GM21515 (cell line): ENCODE measurements at regions not wholly inside any gene's neighbourhood (a gene's known extent, or its start where the extent isn't known, plus 50 kb on each side); places are given as distances from the start of the nearest gene placed in this dataset.

Source experiments
- ATAC-seq: cut with Tn5 transposase; IDR thresholded peaks from one replicate; pipeline ENCODE4 v1.9.1; 2021; ENCODE audit not compliant: unreplicated experiment

DNA sequence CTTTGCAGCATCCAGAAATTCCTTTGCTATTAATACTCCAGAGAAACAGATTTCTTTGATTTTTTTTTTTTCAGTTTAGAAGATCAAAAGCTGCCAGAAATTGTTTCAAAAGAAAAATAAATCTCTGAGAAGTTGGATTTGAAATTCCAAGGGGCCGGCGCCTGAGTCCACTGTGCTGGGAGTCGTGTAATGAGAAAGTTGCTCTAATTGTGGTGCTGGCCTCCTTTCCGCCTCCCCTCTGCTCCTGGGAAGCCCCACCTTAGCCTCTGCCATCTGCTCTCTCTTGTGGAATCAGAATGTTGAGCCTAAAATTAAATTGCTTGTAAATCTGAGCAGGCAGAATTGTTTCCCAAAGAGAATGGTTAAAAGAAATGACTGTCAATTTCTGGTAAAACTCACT, 93.3 kb downstream of the EMX2 start:
- no peak for ATAC-seq

- no peak for ATAC-seq
Observed at GRCh38 chr10:117638200-117638599, 95.7 kb downstream of the EMX2 start.

DNA sequence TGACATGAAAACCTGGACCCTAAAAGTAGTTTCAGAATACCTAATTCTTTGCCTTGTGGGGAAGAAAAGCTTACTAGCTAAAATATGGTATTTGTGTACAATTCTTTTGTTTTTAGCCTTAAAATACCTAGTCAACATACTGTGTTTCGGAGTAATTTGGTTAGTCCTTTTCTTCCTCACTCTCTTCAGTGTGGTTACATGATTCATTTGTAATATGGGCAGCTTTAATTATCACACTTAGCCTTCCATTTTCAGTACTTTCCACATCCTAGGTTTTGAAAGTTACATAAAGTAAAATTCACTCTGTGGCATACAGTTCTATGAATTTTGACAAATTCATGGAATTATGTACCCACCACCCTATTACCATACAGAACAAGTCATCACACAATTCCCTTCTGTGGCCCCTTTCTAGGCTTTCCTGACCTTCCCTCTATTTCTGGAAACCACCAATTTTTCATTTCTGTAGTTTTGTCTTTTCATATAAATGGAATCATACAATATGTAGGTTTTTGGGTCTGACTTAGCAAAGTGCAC, 96.2 kb downstream of the EMX2 start:
- ATAC-seq, result no peak

GRCh38 chr10:117640406-117640805, 97.9 kb downstream of the EMX2 start:
- ATAC-seq, result no peak

DNA sequence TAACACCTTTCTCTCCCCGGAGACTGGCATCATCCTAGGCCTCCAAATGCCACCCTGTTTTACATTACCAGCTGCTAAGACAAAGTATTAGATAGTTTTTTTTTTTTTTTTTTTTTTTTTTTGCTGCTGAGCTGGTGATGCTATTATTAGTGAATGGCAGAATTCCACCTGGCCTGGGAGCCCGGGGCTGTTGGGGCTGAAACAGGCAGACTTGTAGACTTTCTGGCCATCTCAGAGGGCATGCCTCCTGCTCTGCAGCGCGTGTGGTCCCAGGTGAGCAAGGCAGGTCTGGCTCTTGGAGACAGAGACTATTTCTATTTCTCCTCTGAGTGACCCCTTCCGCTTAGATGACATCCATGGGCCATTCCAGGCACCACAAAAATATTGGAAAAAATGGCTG, 104.2 kb downstream of the EMX2 start:
- no peak for ATAC-seq

- no peak for ATAC-seq
Observed at GRCh38 chr10:117647306-117647705, 104.8 kb downstream of the EMX2 start.

- ATAC-seq, result no peak
Observed at GRCh38 chr10:117651121-117651520, 108.6 kb downstream of the EMX2 start.

- peak; percentile 25 for ATAC-seq
Observed at GRCh38 chr10:117652228-117653169, 110.0 kb downstream of the EMX2 start.

DNA sequence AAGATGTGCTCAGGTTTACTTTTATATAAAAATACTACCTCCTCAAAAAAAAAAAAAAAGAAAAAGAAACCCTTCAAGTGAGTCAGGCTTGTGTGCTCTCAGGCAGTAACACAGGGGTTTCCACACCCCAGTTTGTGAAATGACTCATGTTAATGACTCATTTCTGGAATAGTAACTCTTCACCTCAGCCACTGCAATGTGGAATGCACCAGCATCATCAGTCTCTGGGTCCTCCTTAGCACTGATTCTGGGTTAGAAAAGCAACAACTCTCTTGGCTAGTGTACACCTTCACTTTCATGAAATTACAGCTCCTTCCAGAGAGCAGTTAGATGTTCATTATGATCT, 110.6 kb downstream of the EMX2 start:
- ATAC-seq, result peak; percentile 83

GRCh38 chr10:117654105-117654504, 111.6 kb downstream of the EMX2 start:
- no peak for ATAC-seq

DNA sequence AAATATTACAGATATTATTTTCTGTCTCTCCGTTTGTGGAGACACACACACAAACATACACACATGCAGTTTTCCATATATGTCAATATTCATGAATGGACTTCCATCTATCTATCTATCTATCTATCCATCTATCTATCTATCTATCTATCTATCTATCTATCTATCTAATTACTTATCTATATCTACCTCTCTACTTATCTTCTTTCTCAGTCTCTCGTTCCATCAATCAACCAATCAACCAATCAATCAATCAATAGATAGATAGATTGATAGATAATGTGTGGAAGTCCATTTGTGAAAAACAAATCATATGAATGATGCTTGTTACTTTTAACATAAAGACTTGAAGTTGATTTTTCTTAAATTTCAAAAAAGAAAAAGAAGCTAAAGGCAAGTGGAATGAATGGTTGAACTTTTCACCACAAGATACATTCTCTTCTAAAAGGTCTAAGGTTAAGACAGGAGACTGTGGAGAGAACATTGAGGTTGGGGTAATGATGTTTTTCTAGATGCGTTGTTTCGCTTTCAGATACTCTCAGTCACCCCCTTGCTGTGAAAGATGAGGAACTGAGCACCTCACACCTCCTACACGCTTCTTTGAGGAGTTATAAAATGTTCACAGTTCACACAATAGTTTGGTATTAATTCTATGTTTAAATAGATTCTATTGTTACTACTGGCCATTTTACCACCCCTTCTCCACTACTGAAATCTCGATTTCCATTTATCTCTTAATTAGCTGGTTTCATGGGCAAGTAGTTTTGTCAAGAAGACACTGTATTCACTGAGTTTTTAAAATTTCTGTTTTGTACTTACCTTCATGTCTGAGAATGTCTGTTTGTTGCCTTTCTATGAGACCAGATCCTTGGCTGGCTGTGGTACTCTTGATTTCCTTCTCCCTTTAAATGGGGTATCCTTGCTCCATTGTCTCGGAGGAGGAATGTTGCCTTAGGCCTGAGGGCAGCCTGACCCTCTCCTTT, 114.1 kb downstream of the EMX2 start:
- ATAC-seq, result peak; percentile 84

GRCh38 chr10:117661316-117661715, 118.8 kb downstream of the EMX2 start:
- ATAC-seq, result no peak

DNA sequence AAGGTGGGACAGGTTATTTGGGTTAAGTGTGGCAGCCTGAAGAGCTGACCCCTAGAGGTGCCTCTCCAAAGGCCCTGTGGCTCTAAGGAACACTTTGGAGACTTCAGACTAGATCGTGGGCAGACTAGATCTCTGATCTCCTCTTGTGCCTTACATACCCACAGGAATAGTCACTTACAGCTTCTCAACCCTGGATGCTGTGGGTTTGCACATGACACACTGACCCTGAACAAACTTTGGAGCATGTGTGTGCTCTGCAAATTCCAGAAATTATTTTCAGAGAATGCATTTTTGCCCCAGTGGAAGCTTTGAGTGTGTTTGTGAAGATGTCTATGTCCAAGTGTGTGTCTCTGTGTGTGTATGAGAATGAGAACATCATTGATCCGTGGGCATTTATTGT, 119.6 kb downstream of the EMX2 start:
- ATAC-seq, result no peak

DNA sequence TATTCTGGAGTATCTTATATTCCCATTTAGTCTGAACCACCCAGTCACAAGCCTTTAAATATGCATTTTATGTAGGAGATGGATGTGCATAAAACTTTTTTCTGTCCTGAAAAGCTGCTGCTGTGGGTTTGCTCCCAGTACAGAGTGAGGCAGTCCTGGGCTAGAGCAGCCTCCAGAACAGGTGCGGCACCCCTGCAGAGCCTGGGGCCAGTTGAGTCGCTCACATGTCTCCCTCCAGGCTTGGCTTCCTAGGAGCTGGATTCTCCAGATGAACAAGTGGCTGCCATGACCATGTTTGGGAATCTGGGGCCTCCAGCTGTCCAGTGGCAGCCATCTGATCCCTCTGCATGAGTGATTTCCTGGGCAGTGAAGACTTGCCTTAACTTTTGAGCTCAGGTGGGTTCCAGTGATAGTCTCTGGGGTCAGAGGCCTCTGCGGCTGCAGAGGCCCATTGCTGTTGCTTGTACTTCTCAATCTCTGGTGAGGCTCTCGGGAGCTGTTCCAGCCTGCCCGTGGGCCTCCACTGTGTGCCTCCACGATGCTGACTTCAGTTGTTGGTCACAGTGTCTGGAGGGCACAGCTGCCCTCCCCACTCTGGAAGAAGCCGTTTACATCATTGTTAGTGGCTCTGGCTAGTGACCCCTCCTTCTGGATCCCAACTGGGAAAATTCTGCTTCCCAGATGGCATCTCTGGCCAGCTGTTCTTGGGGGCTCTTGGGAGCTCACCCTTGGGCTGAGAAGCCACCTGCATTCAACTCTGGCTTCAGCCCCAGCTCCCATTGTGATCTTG, 120.4 kb downstream of the EMX2 start:
- ATAC-seq, result no peak

DNA sequence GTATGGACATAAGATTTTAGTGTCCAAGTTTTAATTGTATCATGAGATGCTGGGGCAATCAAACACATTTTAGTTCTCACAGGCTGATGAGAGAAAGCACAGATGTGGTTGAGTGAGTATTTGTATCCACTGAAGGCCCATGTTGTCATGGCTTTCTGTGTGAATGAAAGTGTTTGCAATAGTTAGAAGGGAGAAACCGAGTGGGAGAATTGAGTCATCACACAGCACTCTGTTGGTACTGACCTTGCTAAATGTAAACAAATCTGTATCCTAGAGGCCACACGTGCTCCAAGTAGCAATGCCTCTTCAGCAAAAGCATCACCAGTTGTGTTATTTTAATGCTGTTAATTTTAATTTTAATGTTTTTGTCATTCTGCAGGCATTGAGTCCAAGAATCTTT, 121.2 kb downstream of the EMX2 start:
- ATAC-seq, result peak; percentile 98

- ATAC-seq, result no peak
Observed at GRCh38 chr10:117664288-117664687, 121.7 kb downstream of the EMX2 start.

- ATAC-seq, result no peak
Observed at GRCh38 chr10:117666166-117666565, 123.6 kb downstream of the EMX2 start.

DNA sequence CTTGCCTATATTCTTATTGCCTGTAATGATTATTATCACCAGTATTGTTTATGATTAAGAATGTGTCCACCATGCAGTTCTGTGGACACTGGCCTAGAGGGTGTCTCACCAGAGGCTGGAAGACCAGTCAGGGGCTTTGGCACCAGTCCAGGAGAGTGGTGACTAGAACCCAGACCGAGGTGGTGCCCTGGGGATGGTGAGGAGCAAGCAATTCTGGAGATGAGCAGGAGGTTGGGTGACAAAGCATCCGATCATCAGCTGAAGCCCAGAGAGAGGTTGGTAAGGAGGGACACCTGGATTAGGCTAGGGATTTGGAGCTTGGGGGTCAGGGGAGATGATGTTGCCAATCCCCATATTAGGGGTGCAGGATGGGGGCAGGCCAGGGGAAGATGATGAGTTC, 124.4 kb downstream of the EMX2 start:
- ATAC-seq, result no peak

GRCh38 chr10:117667831-117668230, 125.3 kb downstream of the EMX2 start:
- no peak for ATAC-seq

DNA sequence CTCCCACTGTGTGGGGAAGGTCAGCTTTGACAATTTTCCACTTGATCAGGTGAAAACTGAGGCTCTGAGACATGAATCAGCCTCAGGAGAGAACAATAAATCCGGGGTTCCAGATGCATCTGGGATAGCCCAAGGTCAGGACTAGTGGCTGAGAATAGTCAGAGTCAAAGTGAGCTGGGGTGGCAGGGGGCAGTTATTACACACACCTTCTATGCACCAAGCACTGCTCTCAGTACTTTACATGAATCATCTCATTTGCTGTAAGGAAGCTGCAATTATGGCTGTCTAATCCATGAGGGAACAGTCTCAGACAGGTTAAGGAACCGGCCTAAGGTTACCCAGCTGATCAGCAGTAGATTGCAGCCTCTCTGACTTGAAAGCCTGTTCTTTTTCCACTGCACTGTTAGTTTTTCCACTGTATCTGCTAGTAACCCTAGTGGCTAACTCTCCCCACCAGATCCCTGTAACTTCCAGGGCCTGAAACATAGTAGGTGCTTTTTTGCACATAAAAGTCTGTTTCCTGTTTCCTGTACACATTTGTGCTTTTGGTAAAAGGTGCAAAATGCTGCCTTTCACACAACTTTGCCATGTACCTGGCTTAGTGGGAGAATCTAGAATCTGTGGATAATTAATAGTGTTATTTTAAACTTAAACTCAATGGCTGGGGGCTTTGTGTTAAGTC, 125.9 kb downstream of the EMX2 start:
- ATAC-seq, result no peak
